WI38 (cell line): ENCODE measurements at regions not wholly inside any gene's neighbourhood (a gene's known extent, or its start where the extent isn't known, plus 50 kb on each side); places are given as distances from the start of the nearest gene placed in this dataset.

Experiments
- H3K4me3 ChIP-seq: 2 replicates; pipeline ENCODE4 v1.5.1; 2011; ENCODE audit warnings: low read depth, mild to moderate bottlenecking, control low read depth, low read length
- TF ChIP-seq, protein P1 (sequence below): IDR thresholded peaks from 2 replicates; pipeline ENCODE4 v1.5.1; 2012; ENCODE audit warnings: low read depth, mild to moderate bottlenecking, control low read depth, low read length

DNA sequence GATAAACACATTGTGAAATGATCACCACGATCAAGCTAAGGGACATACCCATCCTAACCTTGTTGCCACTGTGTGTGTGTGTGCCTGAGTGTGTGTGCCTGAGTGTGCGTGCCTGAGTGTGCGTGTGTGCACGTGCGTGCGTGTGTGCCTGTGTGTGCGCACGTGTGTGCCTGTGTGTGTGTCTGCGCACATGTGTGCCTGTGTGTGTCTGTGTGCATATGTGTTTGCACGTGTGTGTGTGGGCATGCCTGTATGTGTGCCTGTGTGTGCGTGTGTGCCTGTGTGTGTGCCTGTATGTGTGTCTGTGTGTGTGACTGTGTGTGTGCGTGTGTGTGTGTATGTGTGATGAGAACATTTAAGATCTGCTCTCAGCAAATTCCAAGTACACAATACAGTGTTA lies 244.1 kb upstream of the DPP6 start:
- H3K4me3 ChIP-seq, result no peak overlapping the region
- TF ChIP-seq, protein P1, sequence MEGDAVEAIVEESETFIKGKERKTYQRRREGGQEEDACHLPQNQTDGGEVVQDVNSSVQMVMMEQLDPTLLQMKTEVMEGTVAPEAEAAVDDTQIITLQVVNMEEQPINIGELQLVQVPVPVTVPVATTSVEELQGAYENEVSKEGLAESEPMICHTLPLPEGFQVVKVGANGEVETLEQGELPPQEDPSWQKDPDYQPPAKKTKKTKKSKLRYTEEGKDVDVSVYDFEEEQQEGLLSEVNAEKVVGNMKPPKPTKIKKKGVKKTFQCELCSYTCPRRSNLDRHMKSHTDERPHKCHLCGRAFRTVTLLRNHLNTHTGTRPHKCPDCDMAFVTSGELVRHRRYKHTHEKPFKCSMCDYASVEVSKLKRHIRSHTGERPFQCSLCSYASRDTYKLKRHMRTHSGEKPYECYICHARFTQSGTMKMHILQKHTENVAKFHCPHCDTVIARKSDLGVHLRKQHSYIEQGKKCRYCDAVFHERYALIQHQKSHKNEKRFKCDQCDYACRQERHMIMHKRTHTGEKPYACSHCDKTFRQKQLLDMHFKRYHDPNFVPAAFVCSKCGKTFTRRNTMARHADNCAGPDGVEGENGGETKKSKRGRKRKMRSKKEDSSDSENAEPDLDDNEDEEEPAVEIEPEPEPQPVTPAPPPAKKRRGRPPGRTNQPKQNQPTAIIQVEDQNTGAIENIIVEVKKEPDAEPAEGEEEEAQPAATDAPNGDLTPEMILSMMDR, result no peak

DNA sequence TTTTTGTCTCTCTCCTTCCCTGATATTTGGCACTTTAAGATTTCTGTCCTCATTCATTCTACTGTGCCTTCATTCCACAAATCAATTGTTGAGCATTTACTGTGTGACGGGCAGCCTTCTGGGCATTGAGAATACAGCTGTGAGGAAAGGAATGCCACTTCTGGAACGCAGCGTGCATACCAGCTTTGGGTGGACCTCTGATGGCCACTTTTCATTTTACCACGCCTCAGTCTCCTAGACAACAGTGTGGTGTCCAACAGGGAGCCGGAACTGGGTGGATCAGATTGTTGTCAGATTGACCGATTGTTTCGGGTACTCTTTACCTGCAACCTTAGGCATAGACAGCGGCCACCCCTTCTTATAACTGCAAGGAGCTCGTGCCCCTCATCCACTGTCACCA lies 222.7 kb upstream of the DPP6 start:
- TF ChIP-seq, protein P1, result no peak

DNA sequence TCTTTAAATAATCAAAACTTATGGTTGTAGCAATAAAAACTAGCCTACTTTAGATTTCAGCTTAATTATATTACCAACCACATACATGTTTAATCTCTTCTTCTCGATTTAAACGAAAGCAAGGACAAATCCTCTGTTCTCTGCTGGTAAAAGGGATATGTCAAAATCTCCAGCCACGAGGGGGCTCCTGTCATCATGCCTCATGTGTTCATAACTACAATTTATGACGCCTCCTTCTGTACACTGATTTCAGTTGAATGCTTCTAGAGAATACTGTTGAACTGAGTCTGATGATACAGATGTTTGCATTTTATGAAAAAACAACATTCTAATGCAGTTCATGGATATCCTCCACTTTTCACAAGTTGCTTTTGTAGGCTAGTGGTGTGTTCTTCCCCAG lies 220.0 kb upstream of the DPP6 start:
- TF ChIP-seq, protein P1, result no peak
- no peak overlapping the region for H3K4me3 ChIP-seq

More for the DNA sequence above, 222.7 kb upstream of the DPP6 start:
- no peak overlapping the region for H3K4me3 ChIP-seq

DNA sequence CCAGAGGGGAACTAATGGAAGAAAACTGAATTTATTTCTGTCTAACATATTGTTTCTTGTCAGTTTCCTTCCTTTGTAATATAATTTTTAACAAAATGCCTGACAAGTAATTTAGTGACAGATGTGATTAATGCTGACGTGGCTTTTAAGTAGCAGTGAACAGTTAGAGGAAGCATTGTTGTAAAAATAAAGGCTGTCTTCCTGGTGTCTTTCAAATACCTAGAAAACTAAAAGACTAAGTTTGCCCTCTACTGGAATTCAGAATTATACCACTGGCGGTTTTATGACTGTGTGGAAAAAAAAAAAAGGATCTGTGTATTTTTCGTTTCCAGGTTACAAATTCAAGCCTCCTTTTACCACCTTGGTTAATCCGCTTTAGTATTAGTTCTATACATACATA lies 217.1 kb upstream of the DPP6 start:
- H3K4me3 ChIP-seq, result no peak overlapping the region
- TF ChIP-seq, protein P1, result no peak

DNA sequence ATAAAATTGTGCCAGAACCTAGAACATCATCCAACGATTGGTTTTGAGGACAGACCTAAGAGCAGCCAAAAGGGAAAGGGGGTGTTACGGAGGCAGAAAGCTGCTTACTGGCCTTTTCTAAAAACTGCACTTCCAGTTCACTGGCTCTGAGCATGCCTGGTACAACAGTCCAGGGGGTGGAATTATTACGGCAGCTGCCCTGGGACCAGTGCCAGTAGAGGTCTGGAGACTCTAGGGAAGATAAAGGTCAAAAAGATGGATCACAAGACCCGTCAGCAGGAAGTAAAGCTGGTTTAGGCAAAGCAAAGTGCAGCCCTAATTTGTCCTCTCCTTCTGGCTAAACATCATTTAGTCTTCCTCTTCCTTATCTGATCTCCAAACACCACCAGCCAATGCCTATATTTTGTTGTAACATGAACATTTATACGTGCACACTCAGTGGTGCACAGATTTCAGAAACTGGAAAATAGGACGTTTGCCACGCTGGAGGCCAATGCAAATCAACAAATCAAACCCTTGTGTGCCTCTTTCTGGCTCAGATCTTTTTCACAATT lies 216.4 kb upstream of the DPP6 start:
- no peak overlapping the region for H3K4me3 ChIP-seq
- TF ChIP-seq, protein P1, result no peak

DNA sequence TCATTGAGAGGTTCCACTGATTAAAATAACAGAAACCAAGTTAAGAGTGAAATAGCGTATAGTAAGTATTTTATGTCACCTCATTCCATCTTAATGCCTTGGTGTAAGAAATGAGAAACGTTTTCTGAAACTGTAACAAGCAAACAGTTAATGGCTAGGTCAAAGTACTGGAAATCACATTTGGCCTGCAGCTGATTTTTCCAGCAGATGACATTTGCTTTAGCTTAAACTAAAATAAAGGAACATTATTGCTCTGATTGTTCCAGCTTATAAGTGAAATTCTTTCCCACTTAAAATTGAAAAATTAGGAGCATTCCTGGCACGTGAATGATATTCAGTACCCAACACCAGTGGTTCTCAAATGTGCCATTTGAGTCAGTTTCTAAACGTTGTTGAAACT lies 213.6 kb upstream of the DPP6 start:
- TF ChIP-seq, protein P1, result no peak
- no peak overlapping the region for H3K4me3 ChIP-seq

DNA sequence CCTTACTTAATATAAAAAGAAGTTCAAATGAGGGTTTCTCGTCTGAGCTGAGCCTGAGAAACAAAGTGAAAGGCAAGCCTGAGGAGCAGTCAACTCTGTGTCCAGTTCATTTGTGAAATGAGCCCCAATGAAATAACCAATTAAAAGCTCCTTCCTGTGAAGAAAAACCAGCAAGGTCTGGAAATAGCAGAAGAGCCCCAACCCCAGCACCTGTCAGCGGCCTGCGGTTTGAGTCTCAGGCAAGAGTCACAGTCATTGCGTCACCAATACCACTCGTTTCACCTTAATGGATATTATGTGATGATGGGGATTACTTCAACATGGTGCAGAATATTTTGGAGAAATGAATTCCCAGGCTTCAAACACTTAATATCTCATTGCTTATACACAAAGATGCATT lies 211.3 kb upstream of the DPP6 start:
- no peak overlapping the region for H3K4me3 ChIP-seq
- TF ChIP-seq, protein P1, result no peak
